Retinal pigment epithelial cell (primary cell): ENCODE measurements at regions not wholly inside any gene's neighbourhood (a gene's known extent, or its start where the extent isn't known, plus 50 kb on each side); places are given as distances from the start of the nearest gene placed in this dataset.

Source experiments
- DNase-seq: peaks from one replicate; pipeline ENCODE4 v3.0.0-alpha.2; 2010; ENCODE audit warnings: low read depth
- H3K4me3 ChIP-seq: 2 replicates; pipeline ENCODE4 v1.5.1; 2011; ENCODE audit warnings: mild to moderate bottlenecking, low read length, control low read depth, moderate library complexity
- CTCF ChIP-seq: conservative IDR thresholded peaks from 2 replicates; pipeline ENCODE4 v1.5.1; 2011; ENCODE audit warnings: low read depth, low read length, control low read depth, inconsistent platforms

GRCh38 chr13:61684976-61685681, 269.5 kb upstream of the PCDH20 start:
- no peak for DNase-seq
- no peak for TF ChIP-seq CTCF
- no peak overlapping the region for H3K4me3 ChIP-seq

- TF ChIP-seq CTCF: no peak
- no peak for DNase-seq
These were observed 257.1 kb upstream of the PCDH20 start for GRCh38 chr13:61672756-61673155.

GRCh38 chr13:61670384-61671161, 254.9 kb upstream of the PCDH20 start:
- no peak for DNase-seq
- TF ChIP-seq CTCF: no peak
- H3K4me3 ChIP-seq: no peak overlapping the region

More at GRCh38 chr13:61672756-61673155, 257.1 kb upstream of the PCDH20 start:
- no peak overlapping the region for H3K4me3 ChIP-seq

- DNase-seq: peak; percentile 9
- TF ChIP-seq CTCF: no peak
- no peak overlapping the region for H3K4me3 ChIP-seq
These were observed 249.4 kb upstream of the PCDH20 start for GRCh38 chr13:61664801-61665705.

- TF ChIP-seq CTCF: no peak
- no peak overlapping the region for H3K4me3 ChIP-seq
- no peak for DNase-seq
These were observed 238.8 kb upstream of the PCDH20 start for GRCh38 chr13:61654481-61654880.

GRCh38 chr13:61648547-61648946, 232.9 kb upstream of the PCDH20 start:
- TF ChIP-seq CTCF: no peak
- no peak overlapping the region for H3K4me3 ChIP-seq
- no peak for DNase-seq
